OCI-LY3 (cell line): ENCODE measurements at regions not wholly inside any gene's neighbourhood (a gene's known extent, or its start where the extent isn't known, plus 50 kb on each side); places are given as distances from the start of the nearest gene placed in this dataset.

Experiments
- EZH2phosphoT487 ChIP-seq: fragments of 200-600 bp; shearing (Covaris generic); IDR thresholded peaks from 2 replicates; pipeline ENCODE4 v1.6.1; 2018; ENCODE audit warnings: antibody characterized with exemption, mixed run types, low read depth
- TF ChIP-seq, protein P1 (sequence below): fragments of 200-600, 300-600 bp; sonication (generic); IDR thresholded peaks from 2 replicates; pipeline ENCODE4 v1.5.1; 2014; ENCODE audit warnings: antibody characterized with exemption, low read length, low read depth

DNA sequence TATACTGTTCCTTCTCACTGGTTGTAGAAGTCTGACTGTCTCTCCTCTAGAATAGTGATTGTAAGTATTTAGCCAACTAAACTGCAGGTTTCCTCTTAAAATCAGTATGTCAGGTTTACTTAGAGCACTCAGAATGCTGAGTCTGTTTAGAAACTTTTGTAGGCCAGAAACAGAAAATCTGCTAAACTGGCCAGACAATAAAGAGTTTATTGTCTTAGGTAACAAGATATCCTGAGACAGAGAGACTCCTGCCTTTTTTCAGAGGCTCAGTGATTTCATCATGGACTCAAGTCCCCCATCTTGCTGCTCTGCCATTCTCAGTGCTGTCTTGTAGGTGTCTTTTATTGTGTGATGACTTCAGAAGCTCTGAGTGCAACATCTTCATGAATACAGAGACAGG is 279.0 kb downstream of the MFSD1 start:
- TF ChIP-seq, protein P1, sequence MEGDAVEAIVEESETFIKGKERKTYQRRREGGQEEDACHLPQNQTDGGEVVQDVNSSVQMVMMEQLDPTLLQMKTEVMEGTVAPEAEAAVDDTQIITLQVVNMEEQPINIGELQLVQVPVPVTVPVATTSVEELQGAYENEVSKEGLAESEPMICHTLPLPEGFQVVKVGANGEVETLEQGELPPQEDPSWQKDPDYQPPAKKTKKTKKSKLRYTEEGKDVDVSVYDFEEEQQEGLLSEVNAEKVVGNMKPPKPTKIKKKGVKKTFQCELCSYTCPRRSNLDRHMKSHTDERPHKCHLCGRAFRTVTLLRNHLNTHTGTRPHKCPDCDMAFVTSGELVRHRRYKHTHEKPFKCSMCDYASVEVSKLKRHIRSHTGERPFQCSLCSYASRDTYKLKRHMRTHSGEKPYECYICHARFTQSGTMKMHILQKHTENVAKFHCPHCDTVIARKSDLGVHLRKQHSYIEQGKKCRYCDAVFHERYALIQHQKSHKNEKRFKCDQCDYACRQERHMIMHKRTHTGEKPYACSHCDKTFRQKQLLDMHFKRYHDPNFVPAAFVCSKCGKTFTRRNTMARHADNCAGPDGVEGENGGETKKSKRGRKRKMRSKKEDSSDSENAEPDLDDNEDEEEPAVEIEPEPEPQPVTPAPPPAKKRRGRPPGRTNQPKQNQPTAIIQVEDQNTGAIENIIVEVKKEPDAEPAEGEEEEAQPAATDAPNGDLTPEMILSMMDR = no peak
- no peak for TF ChIP-seq EZH2phosphoT487
